ENCODE measurements at regions not wholly inside any gene's neighbourhood (a gene's known extent, or its start where the extent isn't known, plus 50 kb on each side); places are given as distances from the start of the nearest gene placed in this dataset.

- no peak overlapping the region for H2BK15ac ChIP-seq (ENCODE audit: low read length)
- no peak overlapping the region for H3K14ac ChIP-seq (ENCODE audit: insufficient read length)
- no peaks in the 10 kb centered on the region for H3K9me3 ChIP-seq (ENCODE audit: insufficient read depth in 2 of 2, low read depth in 1 of 2, low read length in 1 of 2)
- no peak overlapping the region for H2BK5ac ChIP-seq (ENCODE audit: low read depth, low read length)
- no peak overlapping the region for H4K8ac ChIP-seq (ENCODE audit: extremely low read depth, insufficient read depth, low read length)
- no peaks in the 10 kb centered on the region for H3K4me1 ChIP-seq (replicated peaks in 1 of 4; ENCODE audit: control insufficient read depth in 3 of 4, insufficient read depth in 4 of 4, low read length in 3 of 4)
- no peak overlapping the region for H3K27ac ChIP-seq (ENCODE audit: low read depth, low read length)
- H3K36me3 ChIP-seq (ENCODE audit: control insufficient read depth in 2 of 4, insufficient read depth in 4 of 4, low read length in 3 of 4): no peaks in the 10 kb centered on the region
- H3K79me1 ChIP-seq (ENCODE audit: low read depth, low read length): no peaks in the 10 kb centered on the region
- FAIRE-seq (no peak), DNase-seq (ENCODE audit: low read depth in 1 of 2, low spot score in 2 of 2) (no peak)
- H2BK20ac ChIP-seq (ENCODE audit: low read length): no peak overlapping the region
- no peak overlapping the region for H3K23ac ChIP-seq (ENCODE audit: insufficient read length)
- no peak overlapping the region for H4K91ac ChIP-seq (replicated peaks; ENCODE audit: insufficient read length, low read length)
- CTCF ChIA-PET (ENCODE audit: partially characterized antibody): interaction anchor here (0.5 to 0.7 kb wide), 2 partner anchors 897 to 1247 kb away, joined by 3 read pairs; no protein-coding TSS in a partner anchor
- peaks cover 0 to 1% (median 0%) of the 10 kb centered on the region in 4 experiments; a peak in 1 of 7 replicates for H3K27me3 ChIP-seq (replicated peaks in 1 of 4; ENCODE audit: control insufficient read depth in 3 of 4, extremely low read depth in 1 of 4, insufficient read depth in 3 of 4, low read length in 3 of 4)
- H3K4me3 ChIP-seq (ENCODE audit: extremely low read depth in 1 of 4, insufficient read depth in 2 of 4, low read depth in 3 of 4, low read length in 4 of 4): no peak overlapping the region
- no peaks in the 10 kb centered on the region for H3K79me2 ChIP-seq (ENCODE audit: control insufficient read depth in 1 of 2, insufficient read depth in 2 of 2, low read length in 2 of 2)
- no peak overlapping the region for H3K18ac ChIP-seq (ENCODE audit: extremely low read depth, low read length)
- H4K5ac ChIP-seq (ENCODE audit: insufficient read length, low read depth, low read length): no peak overlapping the region
- no peaks in the 10 kb centered on the region for H4K20me1 ChIP-seq (replicated peaks in 1 of 2; ENCODE audit: control insufficient read depth in 1 of 2, insufficient read depth in 2 of 2, low read length in 2 of 2)
- H2BK12ac ChIP-seq (ENCODE audit: low read depth, low read length): no peak overlapping the region
- no peak overlapping the region for H3K56ac ChIP-seq (replicated peaks; ENCODE audit: insufficient read length, low read depth, low read length)
- H2BK120ac ChIP-seq (replicated peaks; ENCODE audit: low read depth, low read length): no peak overlapping the region
- no peak for TF ChIP-seq SP4 (IDR thresholded peaks at IDR 0.05; ENCODE audit: low read length)
- TF ChIP-seq ZNF274 (IDR thresholded peaks at IDR 0.05; ENCODE audit: borderline replicate concordance, extremely low read depth, low read length): no peak
- no peak for TF ChIP-seq TCF12 (IDR thresholded peaks at IDR 0.05; ENCODE audit: low read depth, low read length)
- no peak for TF ChIP-seq PHF8 (conservative IDR thresholded peaks at IDR 0.05; ENCODE audit: low read depth, low read length)
- POLR2A ChIA-PET (ENCODE audit: partially characterized antibody): no interaction called here
- 76% methylated on average over 2 of the region's 2 CpGs; no CpG with 5 or more reads in 1 of the 2 experiments for WGBS, 2 experiments (ENCODE audit: extremely low coverage in 1 of 2, insufficient coverage in 1 of 2, insufficient read length in 1 of 2, insufficient replicate concordance in 2 of 2, low coverage in 1 of 2, low lambda C conversion rate in 2 of 2, missing lambda C conversion rate in 1 of 2)
- no peaks in the 10 kb centered on the region for H3K23me2 ChIP-seq (ENCODE audit: low read depth, low read length)
- H3K4ac ChIP-seq (replicated peaks; ENCODE audit: insufficient read length, low read depth, low read length): no peak overlapping the region
- no peak overlapping the region for H2AFZ ChIP-seq (ENCODE audit: low read length)
- H3K9ac ChIP-seq (replicated peaks in 1 of 4; ENCODE audit: extremely low read depth in 1 of 4, low read depth in 3 of 4, low read length in 3 of 4): no peak overlapping the region
- H2AK5ac ChIP-seq (ENCODE audit: low read depth, low read length): no peak overlapping the region
- H3K4me2 ChIP-seq (ENCODE audit: insufficient read depth in 1 of 2, low read depth in 2 of 2, low read length in 2 of 2): no peak overlapping the region
Observed at GRCh38 chr2:195202163-195202845, 454.7 kb upstream of the SLC39A10 start.
